GM18511 (cell line): ENCODE measurements at regions not wholly inside any gene's neighbourhood (a gene's known extent, or its start where the extent isn't known, plus 50 kb on each side); places are given as distances from the start of the nearest gene placed in this dataset.
"Not testable (repeated sequence)": the region's sequence is repeated elsewhere in the genome, so short reads cannot be mapped to it uniquely, and the experiment has no call there.

Experiments used
- ATAC-seq: cut with Tn5 transposase; IDR thresholded peaks from one replicate; pipeline ENCODE4 v1.9.1; 2021; ENCODE audit warnings: mild to moderate bottlenecking, moderate library complexity; ENCODE audit not compliant: unreplicated experiment

DNA sequence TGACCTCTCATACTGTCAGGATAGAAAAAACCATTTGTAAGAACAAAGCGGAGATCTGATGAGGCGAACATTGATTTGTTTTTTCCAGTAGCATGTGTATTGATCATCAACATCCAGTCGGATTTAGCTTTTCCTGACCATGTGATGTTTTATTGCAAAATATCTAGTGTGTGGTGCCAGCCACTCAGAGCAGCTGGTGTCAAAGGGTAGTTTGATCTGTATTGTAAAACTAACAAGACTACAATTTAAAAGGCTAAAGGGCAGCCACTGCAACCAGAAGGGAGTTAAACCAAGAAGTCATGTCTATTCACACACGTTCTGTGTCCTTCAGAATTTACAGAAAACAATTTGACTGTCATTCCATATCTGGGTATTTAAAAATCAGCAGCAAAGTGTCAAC, 719.0 kb upstream of the FRG1 start:
- no peak for ATAC-seq

DNA sequence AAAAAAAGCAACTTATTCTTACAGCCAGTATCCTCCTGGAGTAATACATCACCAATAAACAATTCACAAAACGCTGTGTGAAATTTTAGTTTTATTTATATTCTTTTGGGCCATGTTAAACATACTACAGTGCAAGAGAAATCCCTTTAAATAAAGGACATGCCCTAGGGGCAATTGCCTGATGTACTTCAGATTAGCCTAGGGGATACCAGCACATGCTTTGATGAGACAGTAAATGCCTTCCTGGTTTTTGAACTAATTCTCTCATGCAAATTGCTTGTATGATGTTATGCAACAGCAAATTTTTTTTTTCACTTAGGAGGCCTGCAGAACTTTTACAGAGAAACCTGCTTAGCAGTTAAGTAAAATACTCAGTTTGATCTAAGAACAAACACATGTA, 711.9 kb upstream of the FRG1 start:
- no peak for ATAC-seq

- no peak for ATAC-seq
Measured at GRCh38 chr4:189232274-189232673, 708.4 kb upstream of the FRG1 start.

DNA sequence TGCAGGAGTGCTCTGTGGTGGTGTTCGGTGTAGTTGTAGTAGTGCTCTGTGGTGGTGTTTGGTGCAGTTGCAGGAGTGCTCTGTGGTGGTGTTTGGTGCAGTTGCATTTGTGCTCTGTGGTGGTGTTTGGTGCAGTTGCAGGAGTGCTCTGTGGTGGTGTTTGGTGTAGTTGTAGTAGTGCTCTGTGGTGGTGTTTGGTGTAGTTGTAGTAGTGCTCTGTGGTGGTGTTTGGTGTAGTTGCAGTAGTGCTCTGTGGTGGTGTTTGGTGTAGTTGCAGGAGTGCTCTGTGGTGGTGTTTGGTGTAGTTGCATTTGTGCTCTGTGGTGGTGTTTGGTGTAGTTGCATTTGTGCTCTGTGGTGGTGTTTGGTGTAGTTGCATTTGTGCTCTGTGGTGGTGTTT, 706.9 kb upstream of the FRG1 start:
- ATAC-seq: not testable (repeated sequence)

GRCh38 chr4:189234948-189235347, 705.7 kb upstream of the FRG1 start:
- ATAC-seq: not testable (repeated sequence)

GRCh38 chr4:189235599-189235998, 705.1 kb upstream of the FRG1 start:
- ATAC-seq: no peak

- ATAC-seq: not testable (repeated sequence)
Measured at GRCh38 chr4:189236321-189236720, 704.4 kb upstream of the FRG1 start.

- no peak for ATAC-seq
Measured at GRCh38 chr4:189237340-189237739, 703.3 kb upstream of the FRG1 start.

- ATAC-seq: no peak
Measured at GRCh38 chr4:189255636-189256035, 685.0 kb upstream of the FRG1 start.

GRCh38 chr4:189261475-189261874, 679.2 kb upstream of the FRG1 start:
- no peak for ATAC-seq

- no peak for ATAC-seq
Measured at GRCh38 chr4:189265515-189265914, 675.2 kb upstream of the FRG1 start.

DNA sequence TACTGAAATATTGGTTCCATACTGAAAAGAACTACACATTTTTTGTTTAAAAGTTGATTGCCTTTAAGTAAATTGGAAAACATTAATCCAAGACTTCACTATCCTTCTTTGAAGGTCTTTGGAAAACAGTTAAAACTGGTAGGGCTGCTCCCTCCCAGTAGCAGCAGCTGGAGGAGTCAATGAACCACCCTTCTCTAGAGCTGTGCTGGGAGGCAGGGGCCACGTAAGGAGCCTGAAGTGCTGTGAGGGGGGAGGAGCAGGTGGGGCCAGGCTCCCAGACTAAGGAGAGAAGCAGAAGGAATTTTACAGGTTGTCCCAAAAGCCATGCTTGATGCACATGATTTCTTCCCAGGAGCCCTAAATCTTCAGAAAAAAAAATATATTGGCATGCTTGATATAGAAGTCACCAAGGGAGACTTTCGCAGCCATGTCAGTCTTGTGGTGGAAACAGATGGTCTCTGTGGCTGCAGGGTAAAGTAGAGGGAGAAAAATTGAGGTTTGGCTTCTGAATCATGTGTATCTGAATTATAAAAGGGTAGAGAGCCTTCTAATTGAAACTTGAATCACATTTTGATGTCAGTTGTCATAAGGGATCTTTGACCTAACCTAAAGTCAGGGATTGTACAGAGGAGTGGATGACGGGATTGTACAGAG, 673.2 kb upstream of the FRG1 start:
- ATAC-seq: no peak

- ATAC-seq: no peak
Measured at GRCh38 chr4:189278597-189279165, 662.0 kb upstream of the FRG1 start.

- ATAC-seq: no peak
Measured at GRCh38 chr4:189279188-189279587, 661.5 kb upstream of the FRG1 start.

DNA sequence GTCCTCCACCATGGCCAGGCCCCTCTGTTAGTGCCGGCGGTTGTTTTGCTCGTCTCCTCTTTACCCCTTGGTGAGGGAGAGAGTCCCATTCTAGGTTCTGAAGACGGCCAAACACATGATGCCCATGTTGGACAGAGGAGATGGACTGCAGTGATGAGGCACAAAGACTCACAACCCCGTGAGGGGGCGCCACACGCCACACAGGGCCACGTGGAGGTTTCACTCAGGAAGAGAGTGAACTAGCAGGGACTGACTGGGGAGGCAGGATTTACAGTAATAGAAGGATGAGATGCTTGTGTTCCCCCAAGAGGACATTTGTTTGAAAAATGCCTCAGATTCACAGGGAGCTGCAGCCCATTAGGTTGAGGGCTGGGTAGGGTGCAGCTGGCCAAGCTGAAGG, 655.3 kb upstream of the FRG1 start:
- no peak for ATAC-seq

GRCh38 chr4:189291939-189292338, 648.7 kb upstream of the FRG1 start:
- ATAC-seq: no peak

- no peak for ATAC-seq
Measured at GRCh38 chr4:189293459-189293858, 647.2 kb upstream of the FRG1 start.

- no peak for ATAC-seq
Measured at GRCh38 chr4:189294574-189294973, 646.1 kb upstream of the FRG1 start.

GRCh38 chr4:189299706-189300105, 641.0 kb upstream of the FRG1 start:
- no peak for ATAC-seq

DNA sequence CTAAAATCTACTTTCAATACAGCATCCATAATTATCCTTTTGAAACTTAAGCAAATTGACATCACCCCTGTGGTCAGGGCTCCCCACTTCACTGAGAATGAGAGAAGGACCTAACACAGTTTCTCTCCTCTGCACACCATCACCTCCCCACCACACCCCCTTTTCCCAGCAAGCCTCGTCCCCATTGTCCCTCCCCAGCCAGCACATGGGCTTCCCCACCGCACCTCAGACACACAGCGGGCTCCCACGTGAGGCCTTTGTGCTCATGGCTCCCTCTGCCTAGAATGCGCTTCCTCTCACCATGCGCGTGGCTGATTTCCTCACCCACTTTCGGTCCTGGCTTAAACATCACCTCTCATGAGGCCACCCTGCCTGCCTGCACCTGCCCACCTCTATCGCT, 639.0 kb upstream of the FRG1 start:
- ATAC-seq: no peak

DNA sequence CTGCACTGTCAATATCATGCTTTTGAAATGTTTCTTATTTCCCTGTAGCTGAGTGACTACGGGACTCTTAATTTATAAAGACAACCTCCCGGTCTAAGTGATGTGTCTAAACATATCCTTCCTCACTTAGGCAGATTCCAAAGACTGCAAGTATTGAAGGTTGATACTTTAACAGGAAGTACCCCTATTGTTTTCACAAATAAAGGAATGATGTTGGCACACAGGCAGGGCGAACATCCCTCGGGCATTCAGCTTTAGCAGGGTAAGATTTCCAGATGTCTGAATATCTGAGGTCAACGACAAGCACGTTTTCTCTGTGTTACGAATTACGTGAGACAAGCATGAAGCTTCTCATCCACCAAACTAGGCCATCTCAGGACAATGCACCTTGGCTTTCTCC, 638.0 kb upstream of the FRG1 start:
- ATAC-seq: no peak

DNA sequence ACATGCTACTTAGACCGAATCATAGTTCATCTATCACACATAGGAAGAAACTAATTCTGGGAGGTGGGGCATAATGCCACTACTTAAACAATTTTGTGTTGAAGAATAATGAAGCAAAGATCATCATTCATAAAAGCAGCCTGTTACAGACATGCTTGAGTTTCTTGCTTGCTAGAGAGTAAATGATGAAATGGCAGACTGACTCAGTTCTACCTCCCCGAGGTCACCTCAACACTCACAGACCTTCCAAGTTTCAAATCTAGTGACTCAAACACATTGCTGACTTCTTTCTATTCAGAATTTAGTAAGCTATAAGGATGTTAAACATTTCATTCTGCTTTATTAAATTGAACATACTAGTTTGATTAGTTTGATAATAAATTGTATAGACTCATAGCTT, 636.5 kb upstream of the FRG1 start:
- no peak for ATAC-seq

DNA sequence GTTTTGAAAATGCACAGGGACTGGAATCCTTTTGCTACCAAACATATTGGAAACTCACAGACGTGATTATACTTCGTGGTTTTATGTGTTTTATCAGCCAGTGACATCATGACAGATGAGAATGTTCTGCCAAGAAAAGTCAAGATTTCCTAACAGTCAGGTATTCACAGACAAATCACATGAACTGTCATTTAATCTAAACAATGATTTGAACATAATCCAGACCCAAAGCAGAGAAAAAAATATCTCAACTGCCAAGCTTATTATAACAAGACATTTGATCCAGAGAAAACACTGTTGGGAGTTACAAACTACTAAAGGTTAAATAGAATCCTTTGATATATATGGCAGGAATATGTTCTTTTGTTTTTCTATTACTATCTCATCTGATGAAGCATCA, 635.9 kb upstream of the FRG1 start:
- ATAC-seq: no peak
